Adrenal gland (tissue), 5 donors: ENCODE measurements at regions not wholly inside any gene's neighbourhood (a gene's known extent, or its start where the extent isn't known, plus 50 kb on each side); places are given as distances from the start of the nearest gene placed in this dataset.

ENCODE experiments used
- CTCF ChIP-seq, 6 experiments: fragments of 450-650 bp in 4 of 6; fragments of 200-600 bp in 2 of 6; sonication (generic) in 1 of 6; IDR thresholded peaks; 1 replicate in 5 of 6; 2 replicates in 1 of 6; pipeline versions ENCODE4 v1.5.1 to v1.8.0; 2016 to 2021; ENCODE audit warnings: antibody characterized with exemption in 6 of 6, mild to moderate bottlenecking in 2 of 6, moderate library complexity in 1 of 6
- POLR2A ChIP-seq, 2 donors: fragments of 450-650 bp; IDR thresholded peaks; one replicate each; pipeline ENCODE4 v1.6.1; 2017; ENCODE audit warnings: antibody characterized with exemption in 2 of 2, mild to moderate bottlenecking in 2 of 2, moderate library complexity in 1 of 2
- donor health status: DM: no; HTN: no; CAD: no.

DNA sequence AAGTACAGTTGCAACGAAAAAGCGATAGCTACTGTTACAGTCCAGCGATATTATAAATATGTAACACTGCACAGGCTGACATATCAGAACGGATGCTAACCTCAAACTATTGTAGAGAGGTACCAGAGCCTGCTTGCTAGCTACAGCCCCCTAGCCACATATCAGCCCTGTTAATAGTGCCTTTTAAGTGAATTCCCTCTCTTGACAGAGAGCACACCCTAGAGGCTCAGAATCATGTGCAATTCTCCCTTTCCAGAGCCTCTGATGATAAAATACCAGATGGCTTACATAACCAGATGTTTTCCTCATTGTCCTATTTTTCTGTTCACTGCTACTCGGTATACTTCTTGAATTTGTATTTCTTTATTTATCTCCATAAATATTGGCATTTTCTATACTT, 960.7 kb upstream of the CELF2 start:
- TF ChIP-seq CTCF (IDR thresholded peaks at IDR 0.05) (no peak), POLR2A (IDR thresholded peaks at IDR 0.05) (no peak)
